Activated CD8-positive, alpha-beta T cell treated with anti-CD3 and anti-CD28 coated beads for 36 hours (primary cell): ENCODE measurements at regions not wholly inside any gene's neighbourhood (a gene's known extent, or its start where the extent isn't known, plus 50 kb on each side); places are given as distances from the start of the nearest gene placed in this dataset.

Experiments
- ATAC-seq: fragments of 200-7000 bp; cut with Tn5 transposase; one replicate; pipeline ENCODE4 v1.10.0; 2021; ENCODE audit warnings: mild to moderate bottlenecking, moderate library complexity
- CTCF ChIA-PET: fragments of 350-600 bp; sonication (Branson Sonifier 250); formaldehyde crosslinking; loops from one replicate; lab custom pipeline; 2021; ENCODE audit warnings: antibody characterized with exemption; lab: Charles Lee
- POLR2A ChIA-PET: fragments of 350-600 bp; sonication (Branson Sonifier 250); formaldehyde crosslinking; loops from one replicate; lab custom pipeline; 2021; ENCODE audit warnings: antibody characterized with exemption; lab: Charles Lee
- DNase-seq: peaks from one replicate; pipeline ENCODE4 v3.0.0-alpha.2; 2020
- H3K27ac Mint-ChIP-seq: one replicate; pipeline ENCODE4 v1.8.0; 2021; ENCODE audit warnings: mild to moderate bottlenecking, mixed read lengths
- H3K27me3 Mint-ChIP-seq: one replicate; pipeline ENCODE4 v1.8.0; 2021; ENCODE audit warnings: mixed read lengths
- H3K36me3 Mint-ChIP-seq: one replicate; pipeline ENCODE4 v1.8.0; 2021; ENCODE audit warnings: low read depth, mixed read lengths
- H3K4me1 Mint-ChIP-seq: one replicate; pipeline ENCODE4 v1.8.0; 2021; ENCODE audit warnings: low read depth, mixed read lengths
- H3K4me3 Mint-ChIP-seq: one replicate; pipeline ENCODE4 v1.8.0; 2021; ENCODE audit warnings: mild to moderate bottlenecking, moderate library complexity, mixed read lengths
- H3K9me3 Mint-ChIP-seq: one replicate; pipeline ENCODE4 v1.8.0; 2021; ENCODE audit warnings: mixed read lengths
- intact Hi-C: fragments of 100-400 bp; cut with micrococcal nuclease; formaldehyde crosslinking; loops from one replicate; pipeline ENCODE4 v1.10.0; 2022
- TF ChIP-seq, protein P1 (sequence below): fragments of 200-600 bp; IDR thresholded peaks from one replicate; pipeline ENCODE4 v1.8.0; 2022; ENCODE audit warnings: antibody characterized with exemption, mild to moderate bottlenecking

DNA sequence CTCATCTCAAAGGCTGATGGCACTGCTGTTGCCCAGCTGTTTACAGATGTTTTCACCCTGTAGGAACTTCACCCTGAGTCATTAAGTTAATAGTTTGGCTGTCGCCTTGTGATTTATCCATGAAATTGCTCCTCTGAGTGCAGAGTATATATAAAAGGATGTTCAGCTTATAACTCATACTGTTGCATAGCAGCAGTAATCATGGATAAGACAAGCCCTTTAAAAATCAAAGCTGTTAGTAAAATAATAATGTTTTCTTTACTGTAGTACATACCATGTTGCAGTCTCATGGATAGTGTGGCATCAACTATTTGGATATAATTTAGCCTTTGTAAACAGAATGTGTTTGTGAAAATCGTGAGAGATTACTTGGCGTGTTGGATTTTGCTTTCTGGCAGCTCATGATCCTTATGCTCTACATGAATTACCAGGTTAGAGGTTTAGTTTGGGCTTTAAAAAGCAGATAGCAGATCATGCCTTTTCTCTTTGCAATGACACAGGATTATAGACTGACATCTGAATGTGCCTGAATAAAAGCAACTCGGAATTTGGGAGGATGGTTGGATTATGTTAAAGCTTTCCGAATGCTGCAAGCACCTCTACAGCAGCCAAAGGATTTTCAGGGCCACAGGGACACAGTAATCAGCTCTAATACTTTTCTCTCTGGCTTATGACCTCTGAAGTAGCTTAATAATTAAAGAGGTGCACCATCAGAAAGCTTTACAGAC is 279.7 kb upstream of the ATP2B1 start:
- Mint-ChIP-seq H3K27ac (no peak overlapping the region), H3K9me3 (no peaks in the 10 kb centered on the region), H3K27me3 (no peaks in the 10 kb centered on the region), H3K4me1 (peaks cover 8% of the 10 kb centered on the region), H3K4me3 (no peak overlapping the region), H3K36me3 (no peaks in the 10 kb centered on the region)
- CTCF ChIA-PET, result interaction anchor here (0.9 kb wide), 2 partner anchors 10 to 18 kb away, joined by 3 read pairs; no protein-coding TSS in a partner anchor
- intact Hi-C loops, result no loop called here
- TF ChIP-seq, protein P1, sequence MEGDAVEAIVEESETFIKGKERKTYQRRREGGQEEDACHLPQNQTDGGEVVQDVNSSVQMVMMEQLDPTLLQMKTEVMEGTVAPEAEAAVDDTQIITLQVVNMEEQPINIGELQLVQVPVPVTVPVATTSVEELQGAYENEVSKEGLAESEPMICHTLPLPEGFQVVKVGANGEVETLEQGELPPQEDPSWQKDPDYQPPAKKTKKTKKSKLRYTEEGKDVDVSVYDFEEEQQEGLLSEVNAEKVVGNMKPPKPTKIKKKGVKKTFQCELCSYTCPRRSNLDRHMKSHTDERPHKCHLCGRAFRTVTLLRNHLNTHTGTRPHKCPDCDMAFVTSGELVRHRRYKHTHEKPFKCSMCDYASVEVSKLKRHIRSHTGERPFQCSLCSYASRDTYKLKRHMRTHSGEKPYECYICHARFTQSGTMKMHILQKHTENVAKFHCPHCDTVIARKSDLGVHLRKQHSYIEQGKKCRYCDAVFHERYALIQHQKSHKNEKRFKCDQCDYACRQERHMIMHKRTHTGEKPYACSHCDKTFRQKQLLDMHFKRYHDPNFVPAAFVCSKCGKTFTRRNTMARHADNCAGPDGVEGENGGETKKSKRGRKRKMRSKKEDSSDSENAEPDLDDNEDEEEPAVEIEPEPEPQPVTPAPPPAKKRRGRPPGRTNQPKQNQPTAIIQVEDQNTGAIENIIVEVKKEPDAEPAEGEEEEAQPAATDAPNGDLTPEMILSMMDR, result no peak
- DNase-seq (no peak), ATAC-seq (no peak)
- POLR2A ChIA-PET, result no interaction called here

GRCh38 chr12:89985935-89986334 is 277.3 kb upstream of the ATP2B1 start:
- Mint-ChIP-seq H3K27me3 (no peaks in the 10 kb centered on the region), H3K9me3 (no peaks in the 10 kb centered on the region), H3K36me3 (no peaks in the 10 kb centered on the region), H3K4me1 (no peaks in the 10 kb centered on the region), H3K27ac (no peak overlapping the region), H3K4me3 (no peak overlapping the region)
- intact Hi-C loops, result no loop called here
- POLR2A ChIA-PET, result no interaction called here
- TF ChIP-seq, protein P1, result no peak
- DNase-seq, result no peak
- CTCF ChIA-PET, result interaction anchor here (1.2 to 1.5 kb wide), 3 partner anchors 12 to 117 kb away, joined by 3 read pairs; no protein-coding TSS in a partner anchor
- ATAC-seq, result no peak

GRCh38 chr12:89984846-89985245 is 276.2 kb upstream of the ATP2B1 start:
- no peaks in the 10 kb centered on the region for H3K4me1 Mint-ChIP-seq
- H3K36me3 Mint-ChIP-seq, result no peaks in the 10 kb centered on the region
- intact Hi-C loops, result no loop called here
- H3K9me3 Mint-ChIP-seq, result no peaks in the 10 kb centered on the region
- DNase-seq, result no peak
- H3K4me3 Mint-ChIP-seq, result no peak overlapping the region
- H3K27ac Mint-ChIP-seq, result no peak overlapping the region
- ATAC-seq, result no peak
- H3K27me3 Mint-ChIP-seq, result no peaks in the 10 kb centered on the region
- POLR2A ChIA-PET, result no interaction called here
- TF ChIP-seq, protein P1, result no peak
- CTCF ChIA-PET, result interaction anchor here (1.3 to 1.5 kb wide), 2 partner anchors 11 to 118 kb away, joined by 3 read pairs; no protein-coding TSS in a partner anchor

DNA sequence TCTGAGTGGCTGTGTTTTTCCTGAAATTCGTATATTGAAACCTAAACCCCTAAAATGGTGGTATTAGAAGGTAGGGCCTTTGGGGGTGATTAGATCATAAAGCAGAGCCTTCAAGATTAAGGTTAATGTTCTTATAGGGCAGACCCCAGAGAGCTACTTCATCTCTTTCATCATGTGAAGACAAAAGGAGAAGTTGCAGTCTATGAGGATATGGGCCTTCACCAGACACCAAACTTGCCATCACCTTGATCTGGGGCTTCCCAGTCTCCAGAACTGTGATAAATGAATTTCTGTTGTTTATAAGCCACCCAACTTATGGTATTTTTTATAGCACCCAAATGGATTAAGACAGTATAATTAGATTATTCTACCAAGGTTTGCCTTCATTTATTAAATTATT is 275.0 kb upstream of the ATP2B1 start:
- no peaks in the 10 kb centered on the region for H3K27me3 Mint-ChIP-seq

DNA sequence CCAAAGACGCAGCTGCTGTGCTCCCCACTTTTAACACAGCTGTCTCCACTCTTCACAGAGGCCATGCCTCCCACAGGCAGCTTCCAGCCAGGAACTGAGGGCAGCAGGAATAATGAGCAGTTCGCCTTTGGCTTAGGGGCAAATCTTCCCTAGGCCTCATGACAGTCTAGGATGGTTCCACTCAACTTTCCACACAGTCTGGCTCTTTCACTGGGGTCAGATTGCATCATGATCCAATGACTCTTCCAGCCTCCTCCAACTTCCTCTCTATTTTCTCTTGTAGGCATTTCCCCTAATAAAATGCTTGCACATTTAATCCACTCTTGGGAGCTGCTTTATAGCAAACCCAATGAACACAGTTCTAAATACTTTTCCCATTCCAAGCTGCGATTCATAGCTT is 271.6 kb upstream of the ATP2B1 start:
- TF ChIP-seq, protein P1, result no peak
- no peaks in the 10 kb centered on the region for H3K4me1 Mint-ChIP-seq
- ChIA-PET POLR2A (interaction anchor here (1.1 kb wide), 1 partner anchor 92 kb away, joined by 3 read pairs; no protein-coding TSS in a partner anchor), CTCF (no interaction called here)
- H3K4me3 Mint-ChIP-seq, result no peak overlapping the region
- intact Hi-C loops, result no loop called here
- H3K27me3 Mint-ChIP-seq, result no peaks in the 10 kb centered on the region
- no peaks in the 10 kb centered on the region for H3K9me3 Mint-ChIP-seq
- no peaks in the 10 kb centered on the region for H3K36me3 Mint-ChIP-seq
- DNase-seq (no peak), ATAC-seq (no peak)
- H3K27ac Mint-ChIP-seq, result no peak overlapping the region

More for the DNA sequence above, 275.0 kb upstream of the ATP2B1 start:
- no peaks in the 10 kb centered on the region for H3K9me3 Mint-ChIP-seq
- TF ChIP-seq, protein P1, result no peak
- DNase-seq (no peak), ATAC-seq (no peak)
- no peaks in the 10 kb centered on the region for H3K36me3 Mint-ChIP-seq
- H3K27ac Mint-ChIP-seq, result no peak overlapping the region
- no peak overlapping the region for H3K4me3 Mint-ChIP-seq
- intact Hi-C loops, result no loop called here
- ChIA-PET CTCF (interaction anchor here (0.9 to 1.5 kb wide), 2 partner anchors 10 to 23 kb away, joined by 3 read pairs; no protein-coding TSS in a partner anchor), POLR2A (no interaction called here)
- H3K4me1 Mint-ChIP-seq, result no peaks in the 10 kb centered on the region
